ENCODE measurements at regions not wholly inside any gene's neighbourhood (a gene's known extent, or its start where the extent isn't known, plus 50 kb on each side); places are given as distances from the start of the nearest gene placed in this dataset.

DNA sequence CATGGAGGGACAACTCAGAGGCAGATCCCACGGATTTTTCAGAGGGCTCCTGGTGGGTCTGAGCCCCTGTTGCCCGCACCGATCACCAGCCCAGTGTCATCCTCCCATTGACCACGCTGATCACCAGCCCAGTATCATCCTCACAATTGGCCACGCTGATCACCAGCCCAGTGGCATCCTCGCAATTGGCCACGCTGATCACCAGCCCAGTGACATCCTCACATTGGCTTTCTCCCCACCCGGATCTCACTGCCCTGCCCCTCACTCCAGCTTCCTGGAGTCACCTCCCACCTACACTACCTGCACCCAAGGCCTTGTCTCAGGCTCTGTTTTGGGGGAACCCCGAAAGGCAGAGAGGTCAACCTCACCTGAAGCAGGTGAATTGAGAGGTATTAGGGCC, 358.2 kb upstream of the TNRC6C start:
- H4K20me1 ChIP-seq (replicated peaks; ENCODE audit: control insufficient read depth, insufficient read depth, low read length) = peaks cover 5% of the 10 kb centered on the region
- no peaks in the 10 kb centered on the region for H3K9me3 ChIP-seq (replicated peaks; ENCODE audit: control insufficient read depth, insufficient read depth, low read depth, low read length)
- no peak overlapping the region for H3K4me2 ChIP-seq (ENCODE audit: insufficient read depth, low read length)
- intact Hi-C loops (cut with micrococcal nuclease) (no loop called here), in situ Hi-C loops (cut with MboI) (no loop called here)
- 0% methylated on average over 9 of the region's 9 CpGs for WGBS (ENCODE audit: insufficient coverage, low coverage, missing lambda C conversion rate)
- no peak overlapping the region for H2AFZ ChIP-seq (ENCODE audit: low read depth, low read length)
- peaks cover 3% of the 10 kb centered on the region for H3K9me1 ChIP-seq (ENCODE audit: control insufficient read depth, insufficient read depth, low read length)
- H3K4me3 ChIP-seq = no peak overlapping the region
- H3K4me1 ChIP-seq (replicated peaks in 1 of 2; ENCODE audit: control insufficient read depth in 2 of 2, insufficient read depth in 2 of 2, low read length in 2 of 2) = no peaks in the 10 kb centered on the region
- no peak overlapping the region for H3K27ac ChIP-seq (ENCODE audit: extremely low read depth, low read depth, low read length)
- FAIRE-seq (no peak), ATAC-seq (no peak), DNase-seq (ENCODE audit: extremely low read depth in 1 of 4, low spot score in 3 of 4) (no peak)
- ChIA-PET CTCF (ENCODE audit: low intra/inter-chr PET ratio) (no interaction called here), POLR2A (interaction anchor here (0.7 to 1.1 kb wide), 2 partner anchors 12 to 205 kb away, joined by 3 to 4 read pairs; no protein-coding TSS in a partner anchor)
- peaks cover 49 to 87% of the 10 kb centered on the region in 2 experiments for H3K27me3 ChIP-seq (ENCODE audit: control insufficient read depth in 2 of 2, insufficient read depth in 2 of 2, low read length in 2 of 2)
- no peak overlapping the region for H3K9ac ChIP-seq (ENCODE audit: insufficient read depth in 1 of 2, low read depth in 2 of 2, low read length in 2 of 2)
- no peak for TF ChIP-seq FOXP1 (CRISPR knock-in tag; IDR thresholded peaks at IDR 0.05)
- TF ChIP-seq TFAM (CRISPR knock-in tag; conservative IDR thresholded peaks at IDR 0.05) = no peak
- TF ChIP-seq GATA2 (CRISPR knock-in tag; IDR thresholded peaks at IDR 0.05) = no peak
- TF ChIP-seq CAMTA2 (CRISPR knock-in tag; conservative IDR thresholded peaks at IDR 0.05) = no peak
- no peak for TF ChIP-seq ZEB2 (IDR thresholded peaks at IDR 0.05)
- no peak for TF ChIP-seq NR3C1 (CRISPR knock-in tag; IDR thresholded peaks at IDR 0.05)
- no peak for TF ChIP-seq CHCHD3 (CRISPR knock-in tag; IDR thresholded peaks at IDR 0.05)
- no peak for TF ChIP-seq EGR1 (conservative IDR thresholded peaks at IDR 0.05)
- TF ChIP-seq CBX2 (IDR thresholded peaks at IDR 0.05; ENCODE audit: insufficient read depth, low read length, poor library complexity, severe bottlenecking) = no peak
- no peaks in the 10 kb centered on the region for H3K36me3 ChIP-seq (ENCODE audit: control insufficient read depth, insufficient read depth, low read length)
- no peaks in the 10 kb centered on the region for H3K79me2 ChIP-seq (ENCODE audit: control insufficient read depth, insufficient read depth, low read length)
- BruUV-seq (replicated peaks) = no TSS peak
